ENCODE measurements at regions not wholly inside any gene's neighbourhood (a gene's known extent, or its start where the extent isn't known, plus 50 kb on each side); places are given as distances from the start of the nearest gene placed in this dataset.

DNA sequence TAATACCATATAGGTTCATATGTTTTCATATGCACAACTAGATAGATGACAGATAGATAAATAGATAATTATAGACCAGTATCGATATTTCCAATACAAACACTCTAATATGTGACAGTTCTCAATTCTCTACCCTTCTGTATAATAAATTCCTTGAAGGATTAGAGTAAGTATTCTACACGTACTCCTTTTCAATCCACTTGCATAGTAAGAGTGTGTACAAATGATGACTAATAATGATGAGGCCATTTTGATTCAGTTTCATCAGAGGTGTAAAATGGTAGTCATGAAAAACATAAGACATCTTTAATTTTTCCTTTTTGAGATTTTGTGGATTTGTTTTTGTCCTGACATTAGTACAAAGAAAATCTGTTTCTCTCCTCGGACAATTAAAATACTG, 188.3 kb upstream of the WSB1 start:
- TF ChIP-seq, protein P1, sequence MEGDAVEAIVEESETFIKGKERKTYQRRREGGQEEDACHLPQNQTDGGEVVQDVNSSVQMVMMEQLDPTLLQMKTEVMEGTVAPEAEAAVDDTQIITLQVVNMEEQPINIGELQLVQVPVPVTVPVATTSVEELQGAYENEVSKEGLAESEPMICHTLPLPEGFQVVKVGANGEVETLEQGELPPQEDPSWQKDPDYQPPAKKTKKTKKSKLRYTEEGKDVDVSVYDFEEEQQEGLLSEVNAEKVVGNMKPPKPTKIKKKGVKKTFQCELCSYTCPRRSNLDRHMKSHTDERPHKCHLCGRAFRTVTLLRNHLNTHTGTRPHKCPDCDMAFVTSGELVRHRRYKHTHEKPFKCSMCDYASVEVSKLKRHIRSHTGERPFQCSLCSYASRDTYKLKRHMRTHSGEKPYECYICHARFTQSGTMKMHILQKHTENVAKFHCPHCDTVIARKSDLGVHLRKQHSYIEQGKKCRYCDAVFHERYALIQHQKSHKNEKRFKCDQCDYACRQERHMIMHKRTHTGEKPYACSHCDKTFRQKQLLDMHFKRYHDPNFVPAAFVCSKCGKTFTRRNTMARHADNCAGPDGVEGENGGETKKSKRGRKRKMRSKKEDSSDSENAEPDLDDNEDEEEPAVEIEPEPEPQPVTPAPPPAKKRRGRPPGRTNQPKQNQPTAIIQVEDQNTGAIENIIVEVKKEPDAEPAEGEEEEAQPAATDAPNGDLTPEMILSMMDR (IDR thresholded peaks at IDR 0.05; ENCODE audit: poor library complexity, severe bottlenecking), result no peak
- TF ChIP-seq, protein P2, sequence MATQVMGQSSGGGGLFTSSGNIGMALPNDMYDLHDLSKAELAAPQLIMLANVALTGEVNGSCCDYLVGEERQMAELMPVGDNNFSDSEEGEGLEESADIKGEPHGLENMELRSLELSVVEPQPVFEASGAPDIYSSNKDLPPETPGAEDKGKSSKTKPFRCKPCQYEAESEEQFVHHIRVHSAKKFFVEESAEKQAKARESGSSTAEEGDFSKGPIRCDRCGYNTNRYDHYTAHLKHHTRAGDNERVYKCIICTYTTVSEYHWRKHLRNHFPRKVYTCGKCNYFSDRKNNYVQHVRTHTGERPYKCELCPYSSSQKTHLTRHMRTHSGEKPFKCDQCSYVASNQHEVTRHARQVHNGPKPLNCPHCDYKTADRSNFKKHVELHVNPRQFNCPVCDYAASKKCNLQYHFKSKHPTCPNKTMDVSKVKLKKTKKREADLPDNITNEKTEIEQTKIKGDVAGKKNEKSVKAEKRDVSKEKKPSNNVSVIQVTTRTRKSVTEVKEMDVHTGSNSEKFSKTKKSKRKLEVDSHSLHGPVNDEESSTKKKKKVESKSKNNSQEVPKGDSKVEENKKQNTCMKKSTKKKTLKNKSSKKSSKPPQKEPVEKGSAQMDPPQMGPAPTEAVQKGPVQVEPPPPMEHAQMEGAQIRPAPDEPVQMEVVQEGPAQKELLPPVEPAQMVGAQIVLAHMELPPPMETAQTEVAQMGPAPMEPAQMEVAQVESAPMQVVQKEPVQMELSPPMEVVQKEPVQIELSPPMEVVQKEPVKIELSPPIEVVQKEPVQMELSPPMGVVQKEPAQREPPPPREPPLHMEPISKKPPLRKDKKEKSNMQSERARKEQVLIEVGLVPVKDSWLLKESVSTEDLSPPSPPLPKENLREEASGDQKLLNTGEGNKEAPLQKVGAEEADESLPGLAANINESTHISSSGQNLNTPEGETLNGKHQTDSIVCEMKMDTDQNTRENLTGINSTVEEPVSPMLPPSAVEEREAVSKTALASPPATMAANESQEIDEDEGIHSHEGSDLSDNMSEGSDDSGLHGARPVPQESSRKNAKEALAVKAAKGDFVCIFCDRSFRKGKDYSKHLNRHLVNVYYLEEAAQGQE (IDR thresholded peaks at IDR 0.05; ENCODE audit: borderline replicate concordance), result no peak
- TF ChIP-seq POLR2AphosphoS5 (IDR thresholded peaks at IDR 0.05) (no peak), EZH2 (IDR thresholded peaks at IDR 0.05; ENCODE audit: borderline replicate concordance, insufficient read depth, low read length, poor library complexity, severe bottlenecking) (no peak), TAF1 (IDR thresholded peaks at IDR 0.05; ENCODE audit: low read depth) (no peak), EP300 (conservative IDR thresholded peaks at IDR 0.05; ENCODE audit: poor library complexity, severe bottlenecking) (no peak), MXI1 (conservative IDR thresholded peaks at IDR 0.05; ENCODE audit: poor library complexity, severe bottlenecking) (no peak)

Data from neural cell (in vitro differentiated cells).